ENCODE measurements at regions not wholly inside any gene's neighbourhood (a gene's known extent, or its start where the extent isn't known, plus 50 kb on each side); places are given as distances from the start of the nearest gene placed in this dataset.

DNA sequence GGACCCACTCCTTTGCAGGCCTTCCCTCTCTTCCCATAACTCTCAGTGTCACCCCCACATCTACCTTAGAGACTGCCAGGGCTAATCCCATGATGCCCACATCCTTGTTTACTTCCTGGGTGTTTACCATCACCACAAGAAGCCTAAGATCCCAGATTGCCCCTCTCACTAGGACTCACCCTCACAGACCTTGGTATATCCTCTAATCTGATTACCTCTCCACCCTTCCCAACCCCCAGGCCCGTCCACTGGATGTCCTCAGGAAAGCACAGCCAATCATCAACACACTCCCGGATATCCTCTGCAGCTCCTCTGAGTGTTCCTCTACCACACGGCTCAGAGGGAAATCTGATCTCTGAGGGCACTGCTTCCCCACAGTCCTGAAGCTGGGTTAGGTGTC lies 91.0 kb downstream of the FOXD1 start:
- Histone ChIP-seq H3K4me3 (ENCODE audit: low read depth, low read length, poor library complexity, severe bottlenecking) (no peak overlapping the region), H3K27ac (ENCODE audit: low read depth, low read length, poor library complexity, severe bottlenecking) (no peak overlapping the region), H3K79me2 (ENCODE audit: insufficient read depth, low read depth, low read length) (no peaks in the 10 kb centered on the region), H3K36me3 (ENCODE audit: insufficient read depth, low read length) (no peaks in the 10 kb centered on the region), H4K20me1 (ENCODE audit: insufficient read depth, low read length) (no peaks in the 10 kb centered on the region), H3K9me3 (ENCODE audit: low read length) (no peaks in the 10 kb centered on the region), H3K4me1 (ENCODE audit: insufficient read depth, low read length, poor library complexity, severe bottlenecking) (no peaks in the 10 kb centered on the region), H3K4me2 (ENCODE audit: low read length) (no peak overlapping the region), H3K9me2 (ENCODE audit: insufficient read depth, low read length) (no peaks in the 10 kb centered on the region), H2AFZ (ENCODE audit: low read length) (no peak overlapping the region)
- TF ChIP-seq EZH2phosphoT487 (IDR thresholded peaks at IDR 0.05; ENCODE audit: borderline replicate concordance, low read depth, low read length): no peak
- TF ChIP-seq, protein P1, sequence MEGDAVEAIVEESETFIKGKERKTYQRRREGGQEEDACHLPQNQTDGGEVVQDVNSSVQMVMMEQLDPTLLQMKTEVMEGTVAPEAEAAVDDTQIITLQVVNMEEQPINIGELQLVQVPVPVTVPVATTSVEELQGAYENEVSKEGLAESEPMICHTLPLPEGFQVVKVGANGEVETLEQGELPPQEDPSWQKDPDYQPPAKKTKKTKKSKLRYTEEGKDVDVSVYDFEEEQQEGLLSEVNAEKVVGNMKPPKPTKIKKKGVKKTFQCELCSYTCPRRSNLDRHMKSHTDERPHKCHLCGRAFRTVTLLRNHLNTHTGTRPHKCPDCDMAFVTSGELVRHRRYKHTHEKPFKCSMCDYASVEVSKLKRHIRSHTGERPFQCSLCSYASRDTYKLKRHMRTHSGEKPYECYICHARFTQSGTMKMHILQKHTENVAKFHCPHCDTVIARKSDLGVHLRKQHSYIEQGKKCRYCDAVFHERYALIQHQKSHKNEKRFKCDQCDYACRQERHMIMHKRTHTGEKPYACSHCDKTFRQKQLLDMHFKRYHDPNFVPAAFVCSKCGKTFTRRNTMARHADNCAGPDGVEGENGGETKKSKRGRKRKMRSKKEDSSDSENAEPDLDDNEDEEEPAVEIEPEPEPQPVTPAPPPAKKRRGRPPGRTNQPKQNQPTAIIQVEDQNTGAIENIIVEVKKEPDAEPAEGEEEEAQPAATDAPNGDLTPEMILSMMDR (conservative IDR thresholded peaks at IDR 0.05; ENCODE audit: low read length): no peak
- ChIA-PET CTCF (ENCODE audit: unreplicated experiment) (no interaction called here), POLR2A (no interaction called here)
- intact Hi-C loops (cut with micrococcal nuclease; ENCODE audit: unreplicated experiment): no loop called here
- no TSS peak for BruUV-seq (replicated peaks)
- DNase-seq (ENCODE audit: low spot score): no peak

DNA sequence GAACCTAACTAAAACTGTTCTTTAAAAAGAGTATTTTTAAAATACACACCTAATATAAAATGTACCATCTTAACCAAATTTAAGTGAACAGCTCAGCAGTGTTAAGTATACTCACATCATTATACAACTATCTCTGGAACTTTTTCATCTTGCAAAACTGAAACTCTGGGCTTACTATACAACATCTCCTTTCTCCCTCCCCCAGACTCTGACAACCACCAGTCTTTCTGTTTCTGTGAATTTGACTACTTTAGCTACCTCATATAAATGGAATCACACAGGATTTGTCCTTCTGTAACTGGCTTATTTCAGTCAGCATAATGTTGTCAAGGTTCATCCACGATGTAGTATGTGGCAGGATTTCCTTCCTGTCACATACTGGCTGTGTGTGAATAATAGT lies 93.5 kb downstream of the FOXD1 start:
- DNase-seq (ENCODE audit: low spot score): no peak
- TF ChIP-seq, protein P1 (conservative IDR thresholded peaks at IDR 0.05; ENCODE audit: low read length): no peak
- TF ChIP-seq EZH2phosphoT487 (IDR thresholded peaks at IDR 0.05; ENCODE audit: borderline replicate concordance, low read depth, low read length): no peak

DNA sequence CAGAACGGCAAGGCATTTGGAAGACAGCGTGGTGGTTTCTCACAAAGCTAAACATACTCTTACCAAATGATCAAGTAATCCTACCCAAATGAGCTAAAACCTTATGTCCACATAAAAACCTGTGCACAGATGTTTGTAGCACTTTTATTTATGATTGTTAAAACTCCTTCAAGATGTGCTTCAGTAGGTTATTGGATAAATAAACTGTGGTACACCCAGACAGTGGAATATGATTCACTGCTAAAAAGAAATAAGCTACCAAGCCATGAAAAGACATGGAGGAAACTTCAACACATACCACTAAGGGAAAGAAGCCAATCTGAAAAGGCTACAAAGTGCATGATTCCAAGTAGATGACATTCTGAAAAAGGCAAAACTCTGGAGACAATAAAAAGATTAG lies 94.2 kb downstream of the FOXD1 start:
- Histone ChIP-seq H3K9me3 (ENCODE audit: low read length) (0 out of 2 replicates have a peak, but pooled peaks cover 4% of the 10 kb centered on the region), H3K4me3 (ENCODE audit: low read depth, low read length, poor library complexity, severe bottlenecking) (no peak overlapping the region), H3K4me1 (ENCODE audit: insufficient read depth, low read length, poor library complexity, severe bottlenecking) (no peaks in the 10 kb centered on the region), H3K79me2 (ENCODE audit: insufficient read depth, low read depth, low read length) (no peaks in the 10 kb centered on the region), H2AFZ (ENCODE audit: low read length) (no peak overlapping the region), H3K4me2 (ENCODE audit: low read length) (no peak overlapping the region), H3K9me2 (ENCODE audit: insufficient read depth, low read length) (no peaks in the 10 kb centered on the region), H4K20me1 (ENCODE audit: insufficient read depth, low read length) (no peaks in the 10 kb centered on the region), H3K27ac (ENCODE audit: low read depth, low read length, poor library complexity, severe bottlenecking) (no peak overlapping the region), H3K36me3 (ENCODE audit: insufficient read depth, low read length) (no peaks in the 10 kb centered on the region)
- BruUV-seq (replicated peaks): no TSS peak
- intact Hi-C loops (cut with micrococcal nuclease; ENCODE audit: unreplicated experiment): no loop called here
- no peak for TF ChIP-seq EZH2phosphoT487 (IDR thresholded peaks at IDR 0.05; ENCODE audit: borderline replicate concordance, low read depth, low read length)
- TF ChIP-seq, protein P1 (conservative IDR thresholded peaks at IDR 0.05; ENCODE audit: low read length): no peak
- CTCF ChIA-PET (ENCODE audit: unreplicated experiment): no interaction called here
- DNase-seq (ENCODE audit: low spot score): no peak
- POLR2A ChIA-PET: no interaction called here

More for the DNA sequence above, 93.5 kb downstream of the FOXD1 start:
- ChIA-PET CTCF (ENCODE audit: unreplicated experiment) (no interaction called here), POLR2A (interaction anchor here (0.6 to 0.8 kb wide), 2 partner anchors 9 to 716 kb away, joined by 3 to 9 read pairs; no protein-coding TSS in a partner anchor)
- Histone ChIP-seq H3K4me1 (ENCODE audit: insufficient read depth, low read length, poor library complexity, severe bottlenecking) (no peaks in the 10 kb centered on the region), H3K9me2 (ENCODE audit: insufficient read depth, low read length) (no peaks in the 10 kb centered on the region), H2AFZ (ENCODE audit: low read length) (no peak overlapping the region), H3K27ac (ENCODE audit: low read depth, low read length, poor library complexity, severe bottlenecking) (no peak overlapping the region), H3K79me2 (ENCODE audit: insufficient read depth, low read depth, low read length) (no peaks in the 10 kb centered on the region), H3K4me3 (ENCODE audit: low read depth, low read length, poor library complexity, severe bottlenecking) (no peak overlapping the region), H3K4me2 (ENCODE audit: low read length) (no peak overlapping the region), H3K36me3 (ENCODE audit: insufficient read depth, low read length) (no peaks in the 10 kb centered on the region), H4K20me1 (ENCODE audit: insufficient read depth, low read length) (no peaks in the 10 kb centered on the region), H3K9me3 (ENCODE audit: low read length) (0 out of 2 replicates have a peak, but pooled peaks cover 4% of the 10 kb centered on the region)
- no TSS peak for BruUV-seq (replicated peaks)
- intact Hi-C loops (cut with micrococcal nuclease; ENCODE audit: unreplicated experiment): no loop called here
